CD4-positive, CD25-positive, alpha-beta regulatory T cell (primary cell): ENCODE measurements at regions not wholly inside any gene's neighbourhood (a gene's known extent, or its start where the extent isn't known, plus 50 kb on each side); places are given as distances from the start of the nearest gene placed in this dataset.

ENCODE experiments used
- ATAC-seq, 2 donors: fragments of 150-1000 bp; cut with Tn5 transposase; one replicate each; pipeline ENCODE4 v1.10.0; 2021; ENCODE audit warnings: low read depth in 2 of 2, moderate number of reproducible peaks in 2 of 2, moderate library complexity in 1 of 2
- DNase-seq, 3 donors: peaks; one replicate each; pipeline versions ENCODE4 v3.0.0 to v3.0.0-alpha.2; 2012 to 2022; ENCODE audit warnings: mixed read lengths in 1 of 3
- H3K27ac ChIP-seq: one replicate; pipeline ENCODE4 v1.7.0; 2013; ENCODE audit warnings: mild to moderate bottlenecking, low read length; ENCODE audit not compliant: insufficient read depth, poor library complexity, severe bottlenecking
- H3K27me3 ChIP-seq: one replicate; pipeline ENCODE4 v1.7.0; 2013; ENCODE audit warnings: low read length; ENCODE audit not compliant: control insufficient read depth, insufficient read depth
- H3K36me3 ChIP-seq: one replicate; pipeline ENCODE4 v1.7.0; 2013; ENCODE audit warnings: mild to moderate bottlenecking, low read length, moderate library complexity; ENCODE audit not compliant: control insufficient read depth, insufficient read depth
- H3K4me1 ChIP-seq: 2 replicates; pipeline ENCODE4 v1.7.0; 2013; ENCODE audit warnings: mild to moderate bottlenecking, low read length; ENCODE audit not compliant: insufficient read depth, control insufficient read depth, poor library complexity, severe bottlenecking
- H3K4me3 ChIP-seq: one replicate; pipeline ENCODE4 v1.7.0; 2013; ENCODE audit warnings: low read depth, mild to moderate bottlenecking, low read length, moderate library complexity
- H3K9me3 ChIP-seq, 2 experiments: 1 replicate in 1 of 2; 2 replicates in 1 of 2; pipeline ENCODE4 v1.7.0; 2013; ENCODE audit warnings: low read length in 2 of 2, mild to moderate bottlenecking in 1 of 2, moderate library complexity in 1 of 2; ENCODE audit not compliant: control insufficient read depth in 2 of 2
- H3K27ac Mint-ChIP-seq, 3 donors: one replicate each; pipeline ENCODE4 v1.8.0; 2020 to 2022; ENCODE audit warnings: mild to moderate bottlenecking in 3 of 3, mixed read lengths in 3 of 3, moderate library complexity in 2 of 3
- H3K27me3 Mint-ChIP-seq: one replicate; pipeline ENCODE4 v1.8.0; 2022; ENCODE audit warnings: mild to moderate bottlenecking, mixed read lengths
- H3K36me3 Mint-ChIP-seq: one replicate; pipeline ENCODE4 v1.8.0; 2020; ENCODE audit warnings: mixed read lengths
- H3K4me1 Mint-ChIP-seq, 4 donors: one replicate each; pipeline ENCODE4 v1.8.0; 2020 to 2022; ENCODE audit warnings: mixed read lengths in 4 of 4, mild to moderate bottlenecking in 1 of 4
- H3K4me3 Mint-ChIP-seq, 4 donors: one replicate each; pipeline ENCODE4 v1.8.0; 2020 to 2022; ENCODE audit warnings: mild to moderate bottlenecking in 4 of 4, mixed read lengths in 4 of 4, moderate library complexity in 3 of 4
- H3K9me3 Mint-ChIP-seq, 7 donors: one replicate each; pipeline ENCODE4 v1.8.0; 2020 to 2022; ENCODE audit warnings: mixed read lengths in 7 of 7, mild to moderate bottlenecking in 3 of 7, moderate library complexity in 2 of 7

DNA sequence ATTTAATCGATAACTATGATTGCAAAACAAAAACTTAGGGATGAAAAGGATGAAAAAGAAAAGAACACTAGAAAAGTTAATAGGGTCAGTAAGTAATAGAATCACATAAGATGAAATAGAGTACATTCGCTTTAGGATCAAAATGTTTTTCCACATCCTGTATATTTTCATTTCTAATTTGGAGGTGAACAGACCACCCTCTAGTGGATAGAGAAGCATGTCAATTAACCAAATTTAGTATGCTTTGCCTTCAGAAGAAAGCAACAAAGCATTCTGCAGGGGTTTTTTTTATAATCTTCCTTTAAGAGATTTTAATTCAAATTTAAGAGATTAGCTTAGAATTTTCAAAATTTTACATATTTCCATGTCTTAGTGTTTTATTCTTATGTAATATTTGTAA lies 611.0 kb upstream of the SGCG start:
- Mint-ChIP-seq H3K27me3 (no peaks in the 10 kb centered on the region), H3K27ac (no peak overlapping the region), H3K4me3 (no peak overlapping the region), H3K9me3 (peaks cover 2 to 12% (median 4%) of the 10 kb centered on the region in 7 donors), H3K36me3 (no peaks in the 10 kb centered on the region), H3K4me1 (no peaks in the 10 kb centered on the region)
- H3K4me1 ChIP-seq = no peaks in the 10 kb centered on the region
- DNase-seq (no peak), ATAC-seq (no peak)
- no peak overlapping the region for H3K27ac ChIP-seq
- no peaks in the 10 kb centered on the region for H3K36me3 ChIP-seq
- H3K27me3 ChIP-seq = no peaks in the 10 kb centered on the region
- no peak overlapping the region for H3K4me3 ChIP-seq
- H3K9me3 ChIP-seq = no peaks in the 10 kb centered on the region

DNA sequence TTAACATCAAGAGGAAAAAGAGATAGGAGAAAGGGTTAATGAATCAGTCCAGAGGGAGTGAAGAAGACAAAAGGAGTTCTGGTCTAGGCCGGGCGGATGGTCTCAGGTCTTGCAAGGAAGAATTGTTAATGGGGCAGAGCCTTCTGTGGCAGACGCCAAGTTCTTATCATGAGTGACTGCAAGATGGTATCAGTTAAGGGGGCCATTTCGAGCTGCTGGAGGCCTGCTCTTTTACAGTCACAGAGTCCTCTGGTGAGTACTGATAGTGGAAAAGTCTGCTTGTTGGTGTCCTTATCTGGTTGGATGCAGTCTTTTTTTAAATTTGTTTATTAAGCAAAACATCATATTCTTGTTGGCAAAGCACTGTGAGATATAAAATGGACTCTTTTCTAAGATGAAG lies 590.9 kb upstream of the SGCG start:
- Mint-ChIP-seq H3K27ac (no peak overlapping the region), H3K9me3 (peaks cover 0 to 7% (median 5%) of the 10 kb centered on the region in 7 donors), H3K27me3 (no peaks in the 10 kb centered on the region), H3K36me3 (no peaks in the 10 kb centered on the region), H3K4me3 (no peak overlapping the region), H3K4me1 (no peaks in the 10 kb centered on the region)
- no peak overlapping the region for H3K27ac ChIP-seq
- H3K4me1 ChIP-seq = no peaks in the 10 kb centered on the region
- ATAC-seq (no peak), DNase-seq (no peak)
- H3K9me3 ChIP-seq = no peaks in the 10 kb centered on the region
- no peak overlapping the region for H3K4me3 ChIP-seq
- H3K27me3 ChIP-seq = no peaks in the 10 kb centered on the region
- H3K36me3 ChIP-seq = no peaks in the 10 kb centered on the region

DNA sequence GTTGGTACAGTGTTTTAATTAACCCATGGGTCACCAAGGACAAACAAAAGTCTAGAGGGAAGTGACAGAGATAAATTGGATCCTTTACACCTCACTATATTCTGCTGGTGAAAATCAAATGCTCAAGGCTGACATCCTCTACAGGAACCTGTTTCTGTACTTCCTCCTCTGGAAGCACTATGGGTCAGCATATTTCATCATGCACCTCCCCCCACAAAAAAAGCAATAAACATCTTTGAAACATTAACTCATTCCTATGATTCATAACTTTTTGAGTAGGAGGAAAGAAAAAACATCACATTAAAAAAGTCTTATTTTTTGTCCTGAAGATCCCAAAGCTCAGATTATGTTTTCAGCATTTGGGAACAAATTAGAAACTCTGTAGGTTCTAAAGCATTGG lies 588.3 kb upstream of the SGCG start:
- no peaks in the 10 kb centered on the region for H3K36me3 Mint-ChIP-seq
- H3K4me3 Mint-ChIP-seq = no peak overlapping the region

DNA sequence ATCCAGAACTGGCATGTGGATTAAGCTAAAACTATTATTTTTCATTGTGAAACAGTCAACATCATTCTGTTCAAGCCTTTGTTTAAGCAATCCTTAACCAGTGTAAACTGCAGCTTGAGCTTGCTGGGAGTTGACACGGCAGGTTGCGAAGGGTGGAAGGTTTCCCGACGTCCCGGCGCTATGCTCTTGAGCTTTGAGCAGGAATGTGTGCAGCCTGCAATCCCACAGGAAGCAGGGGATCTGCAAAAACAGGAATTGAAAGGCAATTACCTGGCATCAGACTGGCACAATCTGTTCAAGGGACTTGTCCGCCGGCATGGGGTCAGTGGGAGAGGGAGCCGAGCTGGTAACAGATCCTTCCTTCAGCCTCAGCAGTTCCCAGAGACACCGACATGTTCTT lies 586.7 kb upstream of the SGCG start:
- no peak overlapping the region for H3K27ac ChIP-seq
- Mint-ChIP-seq H3K4me3 (no peak overlapping the region), H3K4me1 (no peaks in the 10 kb centered on the region), H3K27ac (no peak overlapping the region), H3K9me3 (peaks cover 0 to 3% (median 0%) of the 10 kb centered on the region in 7 donors), H3K27me3 (no peaks in the 10 kb centered on the region), H3K36me3 (no peaks in the 10 kb centered on the region)
- no peak overlapping the region for H3K4me3 ChIP-seq
- H3K27me3 ChIP-seq = no peaks in the 10 kb centered on the region
- H3K9me3 ChIP-seq = no peaks in the 10 kb centered on the region
- no peaks in the 10 kb centered on the region for H3K4me1 ChIP-seq
- no peak for ATAC-seq
- no peak for DNase-seq
- no peaks in the 10 kb centered on the region for H3K36me3 ChIP-seq

More for the DNA sequence above, 588.3 kb upstream of the SGCG start:
- H3K36me3 ChIP-seq = no peaks in the 10 kb centered on the region
- H3K9me3 Mint-ChIP-seq = peaks cover 0 to 5% (median 0%) of the 10 kb centered on the region in 7 donors
- H3K4me1 Mint-ChIP-seq = no peaks in the 10 kb centered on the region
- DNase-seq (no peak), ATAC-seq (no peak)
- no peaks in the 10 kb centered on the region for H3K27me3 Mint-ChIP-seq
- H3K27ac Mint-ChIP-seq = no peak overlapping the region
- no peaks in the 10 kb centered on the region for H3K4me1 ChIP-seq
- no peaks in the 10 kb centered on the region for H3K9me3 ChIP-seq
- H3K27ac ChIP-seq = no peak overlapping the region
- no peaks in the 10 kb centered on the region for H3K27me3 ChIP-seq
- no peak overlapping the region for H3K4me3 ChIP-seq

DNA sequence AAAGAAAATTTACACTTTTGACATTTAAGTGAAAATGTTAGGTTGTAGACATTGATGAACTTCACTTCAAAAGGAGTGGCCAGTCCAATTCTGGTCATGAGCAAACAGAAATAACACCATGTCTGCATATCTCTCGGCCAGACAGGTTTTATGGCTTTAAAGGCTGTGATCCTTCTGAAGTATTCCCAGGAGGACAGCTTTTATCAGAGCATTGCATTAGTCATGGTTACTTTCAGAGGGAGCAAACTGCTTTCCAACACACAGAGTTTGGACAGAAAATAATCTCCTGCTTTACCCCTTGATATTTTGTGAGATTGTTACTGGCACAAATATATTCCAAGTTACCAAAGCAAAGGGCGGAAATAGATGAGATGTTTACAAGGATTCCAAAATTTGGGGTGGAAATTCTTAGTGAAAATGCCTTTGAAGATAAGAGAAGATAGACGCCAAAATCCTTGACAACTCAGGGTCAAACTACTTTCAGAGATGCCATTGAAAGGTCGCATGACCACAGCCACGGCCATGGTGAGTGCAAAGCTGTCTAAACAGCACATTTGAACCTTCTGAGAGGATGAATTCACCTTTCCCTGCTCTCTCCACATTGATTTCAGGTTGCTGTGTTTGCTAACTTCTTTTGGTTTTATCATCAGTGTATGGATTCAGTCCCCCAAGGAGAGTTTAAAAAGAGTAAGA lies 584.5 kb upstream of the SGCG start:
- Mint-ChIP-seq H3K27me3 (no peaks in the 10 kb centered on the region), H3K36me3 (no peaks in the 10 kb centered on the region), H3K9me3 (peaks cover 0 to 3% (median under 1%) of the 10 kb centered on the region in 7 donors), H3K4me1 (no peaks in the 10 kb centered on the region), H3K4me3 (no peak overlapping the region), H3K27ac (no peak overlapping the region)
- no peaks in the 10 kb centered on the region for H3K9me3 ChIP-seq
- no peaks in the 10 kb centered on the region for H3K27me3 ChIP-seq
- DNase-seq (no peak), ATAC-seq (no peak)
- no peaks in the 10 kb centered on the region for H3K36me3 ChIP-seq
- H3K4me1 ChIP-seq = no peaks in the 10 kb centered on the region
- H3K27ac ChIP-seq = no peak overlapping the region
- H3K4me3 ChIP-seq = no peak overlapping the region

DNA sequence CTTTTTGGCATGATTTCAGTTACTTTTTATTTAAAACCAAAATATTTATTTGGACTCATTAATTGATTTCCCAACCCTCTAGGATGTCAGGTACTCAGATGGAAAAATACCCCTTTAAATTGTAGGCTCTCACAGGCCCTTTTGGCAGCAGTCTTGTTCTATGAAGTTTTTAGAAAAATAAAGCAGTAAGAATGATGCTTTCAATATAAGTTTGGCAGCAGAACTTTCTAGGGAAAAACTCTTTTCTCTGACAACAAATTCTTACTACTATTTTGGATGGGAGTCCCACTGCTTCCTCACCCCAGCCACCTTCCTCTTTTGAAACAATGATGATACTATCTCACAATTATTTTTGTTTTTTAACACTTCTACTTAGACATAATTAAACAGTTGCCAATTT lies 581.6 kb upstream of the SGCG start:
- no peak for ATAC-seq

DNA sequence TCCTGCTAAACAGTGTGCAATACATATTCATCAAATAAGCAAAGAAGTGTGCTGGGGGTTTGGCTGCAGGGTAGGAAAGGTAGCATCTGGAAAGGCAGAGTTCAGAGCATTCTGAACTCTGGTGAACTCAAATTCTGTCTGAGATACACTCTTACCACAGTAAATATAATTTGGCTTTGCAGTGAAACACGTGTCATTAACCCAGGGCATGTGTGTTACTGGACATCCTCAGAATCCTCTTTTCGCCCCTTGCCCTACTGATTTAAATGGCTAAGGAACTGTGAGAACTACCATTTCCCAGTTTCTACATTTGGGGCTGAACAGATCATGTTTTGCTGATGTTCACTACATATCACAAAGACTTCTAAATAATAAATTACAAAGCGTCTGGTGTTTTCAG lies 562.8 kb upstream of the SGCG start:
- H3K4me1 ChIP-seq = no peaks in the 10 kb centered on the region
- no peak overlapping the region for H3K4me3 Mint-ChIP-seq
- no peak for DNase-seq
- H3K4me3 ChIP-seq = no peak overlapping the region
- H3K36me3 ChIP-seq = no peaks in the 10 kb centered on the region
- no peaks in the 10 kb centered on the region for H3K27me3 ChIP-seq
- peaks cover 4% of the 10 kb centered on the region for H3K27me3 Mint-ChIP-seq
- H3K36me3 Mint-ChIP-seq = no peaks in the 10 kb centered on the region
- no peaks in the 10 kb centered on the region for H3K9me3 ChIP-seq
- no peak overlapping the region for H3K27ac ChIP-seq
- no peaks in the 10 kb centered on the region for H3K4me1 Mint-ChIP-seq
- H3K27ac Mint-ChIP-seq = no peak overlapping the region
- H3K9me3 Mint-ChIP-seq = peaks cover 0 to 9% (median 4%) of the 10 kb centered on the region in 7 donors
- ATAC-seq = no peak

More for the DNA sequence above, 581.6 kb upstream of the SGCG start:
- H3K27ac ChIP-seq = no peak overlapping the region
- Mint-ChIP-seq H3K4me3 (no peak overlapping the region), H3K36me3 (no peaks in the 10 kb centered on the region), H3K4me1 (no peaks in the 10 kb centered on the region), H3K9me3 (peaks cover 0 to 8% (median under 1%) of the 10 kb centered on the region in 7 donors), H3K27ac (no peak overlapping the region), H3K27me3 (no peaks in the 10 kb centered on the region)
- H3K36me3 ChIP-seq = no peaks in the 10 kb centered on the region
- DNase-seq = no peak
- no peaks in the 10 kb centered on the region for H3K4me1 ChIP-seq
- no peaks in the 10 kb centered on the region for H3K9me3 ChIP-seq
- H3K27me3 ChIP-seq = no peaks in the 10 kb centered on the region
- H3K4me3 ChIP-seq = no peak overlapping the region

DNA sequence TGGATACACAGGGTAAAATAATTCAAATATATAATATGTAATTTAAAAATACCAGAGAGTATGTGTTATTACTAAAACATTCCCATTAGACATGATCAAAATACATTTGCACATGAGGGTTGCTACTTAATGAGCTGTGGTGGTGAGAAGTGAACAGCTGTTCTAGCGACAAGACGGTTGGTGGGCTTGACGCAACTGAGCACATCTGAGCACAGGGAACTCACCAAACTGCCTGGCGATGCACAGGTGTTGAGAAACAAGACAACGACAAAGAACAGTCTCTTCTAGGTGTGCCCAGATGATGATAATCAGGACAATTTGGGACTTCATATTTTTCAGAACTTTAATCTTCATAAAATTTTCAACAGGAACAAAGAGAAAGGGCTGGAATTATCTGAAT lies 555.1 kb upstream of the SGCG start:
- Mint-ChIP-seq H3K4me3 (no peak overlapping the region), H3K4me1 (no peaks in the 10 kb centered on the region), H3K27me3 (peaks cover 8% of the 10 kb centered on the region), H3K27ac (no peak overlapping the region), H3K9me3 (peaks cover 0 to 7% (median 4%) of the 10 kb centered on the region in 7 donors), H3K36me3 (no peaks in the 10 kb centered on the region)
- no peak overlapping the region for H3K27ac ChIP-seq
- no peaks in the 10 kb centered on the region for H3K9me3 ChIP-seq
- H3K4me3 ChIP-seq = no peak overlapping the region
- H3K36me3 ChIP-seq = no peaks in the 10 kb centered on the region
- no peaks in the 10 kb centered on the region for H3K27me3 ChIP-seq
- H3K4me1 ChIP-seq = no peaks in the 10 kb centered on the region
- DNase-seq (no peak), ATAC-seq (no peak)
